ENCODE measurements at regions not wholly inside any gene's neighbourhood (a gene's known extent, or its start where the extent isn't known, plus 50 kb on each side); places are given as distances from the start of the nearest gene placed in this dataset.

- no peaks in the 10 kb centered on the region for H3K79me2 ChIP-seq (ENCODE audit: insufficient read depth)
- H3K27me3 ChIP-seq (ENCODE audit: insufficient read depth), result no peaks in the 10 kb centered on the region
- H3K4me2 ChIP-seq, result no peak overlapping the region
- H3K4me3 ChIP-seq (ENCODE audit: low read depth in 2 of 2, low read length in 1 of 2), result no peak overlapping the region
- H3K9ac ChIP-seq, result no peak overlapping the region
- H3K9me2 ChIP-seq, result no peaks in the 10 kb centered on the region
- H3K27ac ChIP-seq (ENCODE audit: low read depth in 2 of 2, low read length in 1 of 2), result no peak overlapping the region
- no peaks in the 10 kb centered on the region for H3K9me3 ChIP-seq
- TF ChIP-seq SIN3A (IDR thresholded peaks at IDR 0.05; ENCODE audit: borderline replicate concordance, low read depth, low read length) (no peak), FOSL2 (IDR thresholded peaks at IDR 0.05; ENCODE audit: borderline replicate concordance, low read depth) (no peak), TEAD4 (IDR thresholded peaks at IDR 0.05; ENCODE audit: borderline replicate concordance, insufficient read depth) (no peak), PBX3 (IDR thresholded peaks at IDR 0.05) (no peak), SMC3 (IDR thresholded peaks at IDR 0.05; ENCODE audit: low read depth, low read length) (no peak), RAD21 (IDR thresholded peaks at IDR 0.05; ENCODE audit: low read length) (no peak), RFX5 (IDR thresholded peaks at IDR 0.05; ENCODE audit: low read length) (no peak), FOXJ3 (CRISPR knock-in tag; IDR thresholded peaks at IDR 0.05) (no peak), GATA2 (CRISPR knock-in tag; IDR thresholded peaks at IDR 0.05) (no peak), REST (IDR thresholded peaks at IDR 0.05; ENCODE audit: low read depth, low read length) (no peak), ZBTB33 (IDR thresholded peaks at IDR 0.05; ENCODE audit: borderline replicate concordance, low read depth) (no peak), IRF3 (IDR thresholded peaks at IDR 0.05; ENCODE audit: low read depth, low read length) (no peak), MEF2A (IDR thresholded peaks at IDR 0.05; ENCODE audit: borderline replicate concordance, low read depth) (no peak), TAF1 (IDR thresholded peaks at IDR 0.05; ENCODE audit: borderline replicate concordance, low read depth, low read length) (no peak), JUND (IDR thresholded peaks at IDR 0.05) (no peak), GABPA (IDR thresholded peaks at IDR 0.05; ENCODE audit: low read depth) (no peak), CHD2 (IDR thresholded peaks at IDR 0.05; ENCODE audit: low read length, partially characterized antibody) (no peak), NRF1 (IDR thresholded peaks at IDR 0.05; ENCODE audit: low read depth, low read length) (no peak), RCOR1 (IDR thresholded peaks at IDR 0.05; ENCODE audit: low read length) (no peak), ELF1 (IDR thresholded peaks at IDR 0.05) (no peak)
- H3K36me3 ChIP-seq (replicated peaks in 1 of 2; ENCODE audit: control insufficient read depth in 1 of 2, insufficient read depth in 2 of 2, low read length in 1 of 2), result no peaks in the 10 kb centered on the region
- no peaks in the 10 kb centered on the region for H3F3A ChIP-seq (replicated peaks; ENCODE audit: insufficient read depth)
- POLR2A ChIA-PET, result no interaction called here
- no peak for DNase-seq
- CTCF ChIA-PET, result no interaction called here
- no peak overlapping the region for H2AFZ ChIP-seq (ENCODE audit: low read depth)
- 2% methylated on average over 4 of the region's 4 CpGs for WGBS (ENCODE audit: low lambda C conversion rate)
- no peaks in the 10 kb centered on the region for H4K20me1 ChIP-seq (ENCODE audit: insufficient read depth)
- H3K4me1 ChIP-seq (ENCODE audit: control insufficient read depth in 1 of 2, insufficient read depth in 2 of 2, low read depth in 1 of 2, low read length in 1 of 2), result no peaks in the 10 kb centered on the region
Observed at GRCh38 chr9:75739884-75740611, 150.4 kb upstream of the PCSK5 start.
